HUDEP-2 (cell line): ENCODE measurements at regions not wholly inside any gene's neighbourhood (a gene's known extent, or its start where the extent isn't known, plus 50 kb on each side); places are given as distances from the start of the nearest gene placed in this dataset.

Experiments used
- DNase-seq, 76 experiments: peaks; one replicate each; lab custom pipeline; 2025; ENCODE audit not compliant: unreplicated experiment in 76 of 76; lab: John Stamatoyannopoulos, UW

DNA sequence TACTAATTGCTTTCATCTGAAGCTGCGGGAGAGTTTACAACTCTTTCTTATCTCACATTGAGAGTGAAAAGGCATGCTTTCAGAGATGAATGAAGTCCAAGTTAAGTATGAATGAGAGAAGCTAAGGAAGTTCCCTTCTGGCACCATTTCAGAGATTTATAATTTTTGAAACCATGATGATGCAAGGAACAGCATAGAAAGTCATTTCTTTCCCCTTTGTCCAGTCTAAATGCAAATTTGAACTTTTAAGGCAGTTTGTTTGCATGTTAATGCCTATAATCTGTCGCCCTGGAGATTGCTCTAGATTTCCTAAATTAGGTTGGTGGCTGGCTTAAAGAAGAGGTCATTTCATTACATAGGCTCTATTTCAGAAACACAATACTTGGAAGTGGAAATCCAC, 594.8 kb upstream of the GOT2 start:
- no peak for DNase-seq

DNA sequence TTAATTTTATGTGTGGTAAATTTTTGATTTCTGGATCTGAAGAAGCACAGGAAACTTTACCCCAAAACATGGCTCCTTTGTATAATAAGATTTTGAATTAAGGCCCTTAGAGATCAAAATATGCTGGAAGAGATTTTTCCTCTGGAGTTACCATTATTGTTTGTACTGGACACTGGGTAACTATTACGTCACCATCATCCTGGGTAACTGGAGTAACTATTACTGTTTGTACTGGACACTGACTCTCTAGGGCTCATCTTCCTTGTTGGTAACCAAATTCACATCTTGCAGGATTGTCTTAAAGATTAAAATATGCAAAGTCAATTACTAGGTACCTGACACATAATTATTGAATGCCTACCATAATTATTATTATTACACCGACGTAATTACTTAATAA, 593.8 kb upstream of the GOT2 start:
- no peak for DNase-seq

DNA sequence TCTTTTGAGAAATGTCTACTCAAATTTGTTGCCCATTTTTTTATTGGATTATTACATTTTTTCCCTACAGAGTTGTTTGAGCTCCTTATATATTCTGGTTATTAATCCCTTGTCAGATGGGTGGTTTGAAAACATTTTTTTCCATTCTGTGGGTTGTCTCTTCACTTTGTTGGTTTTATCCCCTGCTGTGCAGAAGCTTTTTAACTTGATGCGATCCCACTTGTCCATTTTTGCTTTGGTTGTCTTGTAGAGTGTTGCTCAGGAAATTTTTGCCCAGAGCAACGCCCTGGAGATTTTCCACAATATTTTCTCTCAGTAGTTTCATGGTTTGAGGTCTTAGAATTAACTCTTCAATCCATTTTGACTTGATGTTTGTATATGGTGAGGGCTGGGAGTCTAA, 592.8 kb upstream of the GOT2 start:
- no peak for DNase-seq

DNA sequence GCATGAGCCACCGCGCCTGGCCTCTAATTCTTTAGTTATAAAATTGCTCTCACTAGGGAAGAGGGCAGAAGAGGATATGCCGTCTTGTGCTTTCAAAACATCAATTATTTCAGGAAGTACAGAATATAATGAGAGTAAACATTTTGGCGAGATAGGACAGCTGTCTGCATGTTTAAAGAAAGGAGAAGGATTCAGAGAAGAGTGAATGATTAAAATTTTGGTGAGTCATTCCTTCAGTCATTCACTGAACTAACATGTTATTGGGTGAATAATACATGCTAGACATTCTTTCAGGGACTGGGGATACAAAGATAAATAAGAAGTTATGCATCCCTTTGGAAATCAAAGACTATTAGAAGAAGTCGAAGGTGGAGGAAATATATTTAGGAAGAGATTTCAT, 590.3 kb upstream of the GOT2 start:
- no peak for DNase-seq

DNA sequence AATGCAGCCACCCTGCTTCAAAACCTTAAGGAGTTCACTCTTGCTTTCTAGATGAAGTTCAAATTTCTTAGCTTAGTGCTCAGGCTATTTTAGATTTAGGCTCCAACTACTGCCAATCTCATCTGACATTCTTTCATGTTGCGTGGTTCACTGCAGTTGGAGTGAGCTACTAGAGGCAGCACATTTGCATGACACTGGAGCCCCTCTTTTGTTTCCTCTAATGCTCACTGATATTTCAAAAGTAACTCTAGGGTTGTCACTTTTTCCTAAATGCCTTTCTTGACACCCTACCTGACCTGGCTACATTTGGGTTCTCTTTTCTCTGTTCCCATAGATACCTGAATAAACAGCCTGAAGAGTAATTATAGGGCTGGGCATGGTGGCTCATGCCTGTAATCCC, 586.5 kb upstream of the GOT2 start:
- DNase-seq: no peak

DNA sequence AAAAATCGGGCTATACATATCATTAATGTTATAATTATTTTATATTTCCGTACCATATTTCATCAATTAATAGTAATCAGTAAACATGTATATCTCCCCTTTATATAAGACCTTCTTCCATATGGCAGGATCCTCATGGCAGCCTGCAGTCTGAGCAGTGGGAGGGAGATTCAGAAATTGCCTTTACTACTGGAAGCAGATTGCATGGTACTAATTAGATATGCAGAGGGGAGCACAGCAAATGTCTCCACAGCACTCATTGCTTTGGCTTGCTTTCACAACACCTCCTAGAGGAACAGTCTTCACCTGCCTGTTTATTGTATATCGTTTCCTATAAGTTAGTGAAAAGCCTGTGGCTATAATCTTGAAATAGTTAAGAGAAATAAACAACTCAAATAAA, 585.8 kb upstream of the GOT2 start:
- no peak for DNase-seq

DNA sequence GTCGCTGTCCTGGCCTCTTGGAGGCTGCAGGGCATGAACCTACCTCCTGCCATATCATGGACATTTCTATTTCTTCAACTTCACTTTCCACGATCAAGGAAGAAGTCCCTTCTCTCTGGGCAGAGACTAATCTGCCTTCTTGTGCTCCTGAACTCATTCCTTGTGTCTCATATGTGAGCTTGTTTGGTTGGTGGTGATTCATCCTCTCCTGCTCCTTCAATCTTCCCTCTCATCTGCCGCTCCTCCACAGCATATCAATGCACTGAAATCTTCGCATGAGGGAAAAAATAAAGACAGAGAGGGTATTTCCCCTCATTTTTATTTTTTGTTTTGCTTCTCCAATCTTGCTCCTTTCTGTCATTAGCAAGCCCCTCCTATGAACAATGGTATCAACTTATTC, 571.7 kb upstream of the GOT2 start:
- DNase-seq: no peak

DNA sequence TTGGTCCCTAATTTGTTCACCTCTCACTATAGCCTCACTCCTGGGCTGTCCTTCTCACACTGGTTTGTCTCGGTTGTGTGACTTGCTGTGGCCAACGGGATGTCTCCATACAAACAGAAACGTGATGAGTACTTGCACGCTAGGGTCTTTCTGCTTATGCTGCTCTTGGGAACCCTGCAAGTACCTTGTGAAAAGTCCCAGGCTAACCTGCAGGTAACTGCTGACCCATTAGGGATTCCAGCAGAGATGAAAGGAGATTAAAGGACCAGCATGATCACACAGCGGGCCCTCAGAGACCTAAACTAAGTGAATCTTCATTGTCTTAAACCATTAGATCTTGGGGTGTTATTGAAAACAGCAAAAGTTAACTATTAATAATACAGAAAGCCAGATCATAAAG, 562.8 kb upstream of the GOT2 start:
- DNase-seq: no peak

DNA sequence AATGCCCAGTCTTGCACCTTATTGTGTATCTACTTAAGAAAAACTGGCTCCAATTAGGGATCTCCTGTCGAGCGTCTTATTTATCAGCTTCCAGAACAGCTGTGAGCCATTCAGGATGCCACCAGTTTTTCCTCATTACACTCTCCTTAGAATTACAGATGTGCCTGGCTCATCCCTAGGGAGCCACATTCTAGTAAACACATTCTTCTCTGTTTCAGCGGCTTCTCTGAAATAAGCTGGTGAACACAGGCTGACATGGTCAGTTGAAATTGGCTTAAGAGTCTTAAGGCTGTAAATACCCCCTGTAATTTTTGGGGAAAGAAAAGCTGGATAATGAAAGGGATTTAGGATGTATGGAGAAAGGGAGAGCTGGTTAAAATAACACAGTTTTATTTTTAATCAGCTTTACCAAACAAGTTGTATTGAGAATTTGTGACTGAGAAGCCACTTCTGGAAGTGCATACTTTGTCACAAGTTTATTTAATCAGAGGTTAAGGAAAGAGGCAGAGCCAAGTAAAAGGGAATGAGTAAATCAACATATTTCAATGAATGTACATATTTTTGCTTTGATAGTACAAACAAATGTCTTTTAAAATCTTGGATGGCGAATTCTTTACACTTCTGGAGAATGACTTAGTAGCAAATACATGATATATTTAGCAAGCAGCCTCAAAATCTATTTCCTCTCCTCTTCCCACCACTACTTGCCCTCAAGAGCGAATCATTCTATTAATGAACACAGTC, 562.0 kb upstream of the GOT2 start:
- no peak for DNase-seq

DNA sequence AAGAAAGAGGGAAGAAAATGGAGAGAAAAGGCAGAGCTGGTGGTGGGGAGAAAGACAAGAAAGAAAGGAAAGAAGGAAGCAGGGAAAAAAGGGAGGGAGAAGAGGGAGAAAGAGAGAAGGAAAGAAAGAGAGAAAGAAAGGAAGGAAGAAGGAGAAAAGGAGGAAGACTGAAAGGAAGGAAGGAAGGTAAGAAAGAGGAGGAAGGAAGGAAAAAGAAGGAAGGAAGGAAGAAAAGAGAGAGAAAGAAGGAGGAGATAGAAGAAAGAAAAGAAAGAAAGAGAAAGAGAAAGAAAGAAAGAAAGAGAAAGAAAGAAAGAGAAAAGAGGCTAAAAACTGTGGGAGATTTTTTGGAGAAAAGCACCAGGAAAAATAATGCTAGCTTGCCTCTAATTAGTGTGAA, 561.4 kb upstream of the GOT2 start:
- no peak for DNase-seq

DNA sequence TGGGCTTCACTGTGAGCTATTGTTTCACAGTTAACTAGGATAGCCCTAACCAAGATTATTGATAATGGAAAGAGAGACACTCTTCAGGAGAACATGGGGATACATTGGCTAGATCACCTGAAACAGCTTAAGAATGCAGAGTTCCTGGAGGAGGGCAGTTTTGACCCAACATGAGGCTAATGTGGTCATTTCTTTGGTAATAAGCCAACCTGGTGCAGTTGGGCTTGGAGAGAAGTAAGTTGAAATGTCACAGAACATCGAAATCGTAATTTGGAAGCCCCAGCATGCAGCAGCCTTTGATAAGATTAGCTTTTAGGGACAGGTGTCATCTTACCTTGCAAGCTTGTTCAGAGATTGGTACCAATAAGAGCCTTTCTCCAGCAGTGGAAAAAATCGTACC, 556.6 kb upstream of the GOT2 start:
- DNase-seq: no peak

DNA sequence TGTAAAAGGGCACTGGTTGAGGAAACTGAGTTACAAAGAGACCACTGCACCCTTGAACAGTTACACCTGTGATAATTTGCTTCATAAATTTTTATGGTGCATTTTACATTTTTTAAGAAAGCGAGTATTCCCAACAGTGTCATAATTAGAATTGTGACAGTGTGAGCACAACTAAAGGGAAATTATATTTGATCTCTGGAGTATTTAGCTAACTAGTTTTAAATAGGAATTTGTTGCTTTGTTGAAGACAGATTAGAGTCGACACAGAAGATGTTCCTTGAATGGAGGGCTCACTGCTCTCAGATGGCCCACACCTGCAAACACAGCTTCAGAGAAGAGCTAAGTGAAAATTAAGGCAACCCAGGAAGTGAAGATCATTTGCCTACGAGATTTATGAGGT, 555.0 kb upstream of the GOT2 start:
- no peak for DNase-seq

DNA sequence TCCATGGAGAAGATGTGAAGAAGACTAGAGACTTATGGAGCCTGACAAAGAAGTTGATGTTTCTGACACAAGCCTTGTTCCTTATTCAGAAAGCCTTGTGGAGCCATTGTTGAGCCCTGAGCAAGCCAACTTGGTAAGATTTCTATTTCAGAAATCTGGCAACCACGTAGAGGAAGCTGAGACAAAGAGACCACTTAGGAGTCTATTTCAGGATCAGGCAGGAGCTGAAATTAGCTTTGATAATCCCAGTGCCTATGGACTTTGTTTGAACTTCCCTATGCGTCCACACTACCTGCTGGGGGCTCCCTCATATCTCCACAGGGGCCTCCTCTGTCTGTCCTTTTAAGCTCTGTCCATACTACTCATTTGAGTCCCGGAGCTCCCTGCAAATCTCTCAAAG, 540.0 kb upstream of the GOT2 start:
- no peak for DNase-seq

DNA sequence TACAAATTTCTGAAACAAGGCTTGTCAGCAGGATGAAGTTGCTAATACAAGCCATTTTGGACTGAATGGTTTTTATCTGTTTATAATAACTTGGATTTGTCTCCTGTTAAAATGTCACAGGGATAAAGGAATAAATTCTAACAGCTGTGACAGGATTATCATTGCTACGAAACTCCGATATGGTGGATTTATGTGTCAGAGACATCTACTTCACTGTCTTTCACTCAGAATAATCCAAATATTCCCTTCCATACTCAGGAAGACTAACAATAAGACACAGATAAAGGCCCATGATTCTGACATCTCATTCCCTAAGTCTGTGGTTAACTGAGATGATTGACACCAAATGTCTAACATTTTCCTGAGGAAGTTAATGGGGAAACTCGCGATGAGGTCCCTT, 529.8 kb upstream of the GOT2 start:
- no peak for DNase-seq

DNA sequence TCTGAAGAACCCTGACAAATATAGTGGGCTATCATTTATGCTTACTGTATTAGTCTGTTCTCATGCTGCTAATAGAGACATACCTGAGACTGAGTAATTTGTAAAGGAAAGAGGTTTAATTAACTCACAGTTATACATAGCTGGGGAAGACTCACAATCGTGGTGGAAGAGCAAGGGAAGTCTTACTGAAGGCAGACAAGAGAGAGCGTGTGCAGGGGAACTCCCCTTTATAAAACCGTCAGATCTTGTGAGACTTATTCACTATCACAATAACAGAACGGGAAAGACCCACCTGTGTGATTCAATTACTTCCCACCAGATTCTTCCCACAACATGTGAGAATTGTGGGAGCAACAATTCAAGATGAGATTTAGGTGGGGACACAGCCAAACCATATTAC, 526.8 kb upstream of the GOT2 start:
- no peak for DNase-seq

DNA sequence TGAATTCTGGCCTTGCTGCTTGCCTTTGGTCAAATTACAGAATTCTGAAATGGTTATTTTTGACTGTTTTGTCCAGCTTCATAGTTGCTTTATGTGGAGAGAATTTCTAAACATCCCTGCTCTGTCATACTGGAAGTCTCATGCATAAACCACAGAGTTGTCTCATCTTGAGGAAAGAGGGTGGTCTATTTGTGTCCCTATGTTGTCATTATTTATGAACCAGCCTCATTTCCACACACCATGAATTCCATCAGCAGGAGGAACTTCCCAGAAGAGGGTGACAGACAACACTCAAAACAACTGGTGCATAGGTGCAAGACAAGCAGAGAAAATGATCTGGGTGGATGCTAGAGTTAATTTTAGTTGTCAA, 525.8 kb upstream of the GOT2 start:
- no peak for DNase-seq

DNA sequence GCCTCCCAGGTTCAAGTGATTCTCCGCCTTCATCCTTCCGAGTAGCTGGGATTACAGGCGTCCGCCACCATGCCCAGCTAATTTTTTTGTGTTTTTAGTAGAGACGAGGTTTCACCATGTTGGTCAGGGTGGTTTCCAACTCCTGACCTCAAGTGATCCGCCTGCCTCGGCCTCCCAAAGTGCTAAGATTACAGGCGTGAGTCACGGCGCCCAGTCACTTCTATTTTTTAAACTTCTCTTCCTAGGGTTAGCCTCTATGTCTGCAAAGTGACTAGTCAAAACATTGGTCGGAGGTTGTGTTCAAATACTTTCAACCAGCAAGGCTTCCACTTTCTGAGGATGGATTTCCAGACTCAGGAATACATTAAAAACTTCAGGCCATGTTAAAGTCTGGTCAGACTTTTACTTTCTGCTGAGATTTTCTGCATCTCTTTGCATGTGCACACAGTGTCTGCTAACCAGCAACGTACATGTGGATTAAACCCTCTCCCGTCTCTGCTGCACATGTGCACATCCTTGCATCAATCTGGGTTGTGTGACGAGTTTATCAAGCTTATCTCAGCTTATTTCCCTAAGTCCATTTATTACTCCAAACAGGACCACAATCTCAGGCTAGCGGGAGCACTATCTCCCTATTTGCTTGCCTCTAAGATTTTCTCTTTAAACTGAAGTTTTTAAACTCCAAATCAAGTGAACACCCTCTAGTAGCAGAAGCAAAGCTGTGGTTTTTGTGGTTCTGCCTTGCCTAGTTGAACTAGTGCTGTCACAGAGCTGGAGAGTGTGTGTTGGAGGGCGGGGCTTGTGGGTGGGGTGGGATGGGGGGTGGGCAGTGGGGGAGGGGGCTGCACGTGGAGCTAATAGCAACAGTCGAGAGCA, 525.2 kb upstream of the GOT2 start:
- DNase-seq: no peak

DNA sequence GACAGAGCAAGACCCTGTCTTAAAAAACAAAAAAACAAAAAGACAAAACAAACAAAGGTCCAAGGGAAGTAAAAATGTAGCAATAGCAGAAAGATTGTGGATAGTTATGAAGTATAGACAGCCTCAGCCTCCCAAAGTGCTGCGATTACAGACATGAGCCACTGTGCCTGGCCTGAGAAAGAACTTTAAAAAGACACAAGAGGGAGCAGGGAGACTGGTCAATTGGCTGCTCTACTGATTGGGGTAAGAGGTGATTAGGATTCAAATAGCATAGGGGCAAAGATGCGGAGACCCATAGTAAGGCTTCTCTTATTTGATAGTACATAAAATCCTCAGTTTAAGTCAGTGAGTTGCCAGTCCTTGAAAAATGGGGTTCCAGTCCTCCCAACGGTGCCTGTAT, 518.2 kb upstream of the GOT2 start:
- no peak for DNase-seq

DNA sequence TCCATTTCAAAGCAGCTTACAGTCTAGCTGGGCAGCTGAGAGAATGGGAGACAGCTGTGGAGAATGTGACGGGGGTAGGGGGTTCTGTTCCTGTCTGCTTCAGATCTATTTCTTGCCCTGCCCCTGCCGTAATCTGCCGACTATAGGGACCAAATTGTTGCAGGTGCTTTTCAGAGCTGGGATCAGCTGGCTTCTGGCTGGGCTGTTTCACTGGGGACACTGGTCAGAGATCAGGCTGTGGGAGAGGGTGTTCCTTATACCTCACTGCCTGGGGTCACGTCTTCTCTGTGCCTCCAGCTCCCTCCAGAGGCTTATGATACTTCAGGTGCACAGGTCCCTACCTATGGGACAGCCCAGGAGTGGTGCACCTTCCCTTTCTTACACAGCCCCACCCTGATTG, 514.9 kb upstream of the GOT2 start:
- DNase-seq: no peak

DNA sequence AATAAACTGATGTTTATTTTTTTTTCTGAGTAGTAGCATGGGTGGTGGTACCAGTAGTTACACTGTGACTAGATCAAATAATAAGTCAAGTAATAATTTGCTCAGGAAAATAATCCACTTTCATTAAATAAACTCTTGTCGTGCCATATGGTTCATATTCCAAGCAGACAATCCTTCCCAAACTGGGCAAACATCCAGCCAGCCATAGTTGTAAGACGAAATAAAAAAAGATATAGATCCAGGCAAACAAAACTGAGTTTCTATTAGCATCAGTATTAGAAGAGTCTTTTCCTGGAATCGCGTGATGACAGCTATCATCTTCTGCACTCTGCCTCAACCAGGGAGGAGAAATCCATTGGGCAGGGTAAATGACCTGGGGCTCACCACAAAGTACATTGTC, 508.4 kb upstream of the GOT2 start:
- DNase-seq: no peak

DNA sequence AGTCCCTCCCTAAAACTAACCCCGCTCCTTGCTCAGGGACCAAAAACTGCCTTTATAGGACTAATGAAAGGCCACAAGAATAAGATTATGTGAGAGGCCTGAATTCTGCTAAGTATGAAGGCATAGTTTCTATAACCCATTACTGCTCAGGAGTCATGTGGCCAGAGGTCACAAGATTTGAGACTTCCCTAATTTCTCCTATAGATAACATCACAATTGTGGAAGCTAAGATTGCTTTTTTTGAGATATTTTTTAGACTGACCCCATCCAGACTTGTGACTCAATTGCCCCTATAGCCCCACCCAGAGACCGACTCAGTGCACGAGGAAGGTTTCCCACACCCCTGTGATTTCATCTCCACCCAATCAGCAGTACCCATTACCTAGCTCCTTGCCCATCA, 504.1 kb upstream of the GOT2 start:
- no peak for DNase-seq

DNA sequence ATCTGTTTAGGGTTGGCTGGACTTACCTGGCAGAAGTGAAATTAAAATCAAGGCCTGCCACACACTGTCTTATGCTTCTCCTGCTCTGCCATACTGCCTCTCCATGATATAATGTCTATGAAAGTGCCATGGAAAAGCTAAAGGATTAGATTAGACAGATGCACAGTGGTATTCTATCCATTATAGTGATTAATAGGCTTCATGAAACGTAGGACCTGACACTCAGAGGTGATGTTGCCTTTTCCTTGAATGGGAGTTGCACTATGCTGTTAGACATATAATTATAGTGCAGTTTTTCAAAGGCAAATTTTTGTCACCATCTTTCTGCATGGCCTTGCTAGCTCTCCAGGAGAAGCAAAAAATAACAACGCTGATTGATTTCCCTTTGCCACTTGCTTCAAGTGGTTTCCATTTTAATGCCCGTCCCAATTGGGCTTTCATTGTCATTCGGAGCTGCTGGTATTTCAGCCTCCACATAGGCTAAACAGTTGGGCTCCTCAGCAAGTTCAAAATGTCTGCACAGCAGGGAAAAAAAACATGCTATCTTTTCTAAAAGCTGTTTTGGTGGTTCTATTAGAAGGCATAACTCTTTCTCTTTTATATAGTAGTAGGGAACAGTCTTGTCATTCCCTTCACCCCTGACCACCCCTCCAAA, 502.8 kb upstream of the GOT2 start:
- DNase-seq: no peak
